BLaER1 (cell line): ENCODE measurements at regions not wholly inside any gene's neighbourhood (a gene's known extent, or its start where the extent isn't known, plus 50 kb on each side); places are given as distances from the start of the nearest gene placed in this dataset.

ENCODE experiments used
- H3K27ac ChIP-seq: shearing (Covaris generic); formaldehyde crosslinking; 2 replicates; pipeline ENCODE4 v1.8.1; 2022
- H3K27me3 ChIP-seq: shearing (Covaris generic); formaldehyde crosslinking; 2 replicates; pipeline ENCODE4 v1.8.1; 2022
- H3K36me3 ChIP-seq: shearing (Covaris generic); formaldehyde crosslinking; 2 replicates; pipeline ENCODE4 v1.8.1; 2022
- H3K4me1 ChIP-seq: shearing (Covaris generic); formaldehyde crosslinking; 2 replicates; pipeline ENCODE4 v1.8.1; 2022
- H3K4me2 ChIP-seq: shearing (Covaris generic); formaldehyde crosslinking; 2 replicates; pipeline ENCODE4 v1.8.1; 2022
- H3K4me3 ChIP-seq: shearing (Covaris generic); formaldehyde crosslinking; 2 replicates; pipeline ENCODE4 v1.8.1; 2022
- H3K9ac ChIP-seq: shearing (Covaris generic); formaldehyde crosslinking; 2 replicates; pipeline ENCODE4 v1.8.1; 2022
- H3K9me3 ChIP-seq: shearing (Covaris generic); formaldehyde crosslinking; 2 replicates; pipeline ENCODE4 v1.8.1; 2022
- H4K20me1 ChIP-seq: shearing (Covaris generic); formaldehyde crosslinking; 2 replicates; pipeline ENCODE4 v1.8.1; 2022
- Cebpa-rat ChIP-seq: shearing (Covaris generic); IDR thresholded peaks from 2 replicates; pipeline ENCODE4 v1.8.1; 2022

GRCh38 chr2:163182764-163183354 is 344.3 kb upstream of the KCNH7 start:
- no peak overlapping the region for H3K9ac ChIP-seq

GRCh38 chr2:163177592-163177991 is 339.0 kb upstream of the KCNH7 start:
- H3K4me2 ChIP-seq: no peak overlapping the region
- no peak for TF ChIP-seq Cebpa-rat

More at GRCh38 chr2:163182764-163183354, 344.3 kb upstream of the KCNH7 start:
- H3K36me3 ChIP-seq: no peaks in the 10 kb centered on the region
- TF ChIP-seq Cebpa-rat: no peak
- no peaks in the 10 kb centered on the region for H3K9me3 ChIP-seq
- no peak overlapping the region for H3K4me3 ChIP-seq
- H3K4me2 ChIP-seq: no peak overlapping the region
- H3K27me3 ChIP-seq: no peaks in the 10 kb centered on the region
- H4K20me1 ChIP-seq: no peaks in the 10 kb centered on the region
- H3K4me1 ChIP-seq: no peaks in the 10 kb centered on the region
- no peak overlapping the region for H3K27ac ChIP-seq

GRCh38 chr2:163175294-163175693 is 336.7 kb upstream of the KCNH7 start:
- Histone ChIP-seq H3K9me3 (no peaks in the 10 kb centered on the region), H4K20me1 (no peaks in the 10 kb centered on the region), H3K4me1 (no peaks in the 10 kb centered on the region), H3K36me3 (no peaks in the 10 kb centered on the region), H3K4me3 (no peak overlapping the region), H3K4me2 (no peak overlapping the region), H3K9ac (no peak overlapping the region), H3K27me3 (no peaks in the 10 kb centered on the region), H3K27ac (no peak overlapping the region)
- TF ChIP-seq Cebpa-rat: no peak

More at GRCh38 chr2:163177592-163177991, 339.0 kb upstream of the KCNH7 start:
- no peaks in the 10 kb centered on the region for H4K20me1 ChIP-seq
- no peaks in the 10 kb centered on the region for H3K9me3 ChIP-seq
- H3K36me3 ChIP-seq: no peaks in the 10 kb centered on the region
- H3K9ac ChIP-seq: no peak overlapping the region
- H3K4me1 ChIP-seq: no peaks in the 10 kb centered on the region
- no peak overlapping the region for H3K27ac ChIP-seq
- no peak overlapping the region for H3K4me3 ChIP-seq
- no peaks in the 10 kb centered on the region for H3K27me3 ChIP-seq

- H3K36me3 ChIP-seq: no peaks in the 10 kb centered on the region
- no peak for TF ChIP-seq Cebpa-rat
- no peak overlapping the region for H3K27ac ChIP-seq
- H3K4me2 ChIP-seq: no peak overlapping the region
- no peaks in the 10 kb centered on the region for H4K20me1 ChIP-seq
- no peaks in the 10 kb centered on the region for H3K9me3 ChIP-seq
- no peaks in the 10 kb centered on the region for H3K27me3 ChIP-seq
- no peak overlapping the region for H3K4me3 ChIP-seq
- no peak overlapping the region for H3K9ac ChIP-seq
- H3K4me1 ChIP-seq: no peaks in the 10 kb centered on the region
Measured at GRCh38 chr2:163173591-163173990, 335.0 kb upstream of the KCNH7 start.

GRCh38 chr2:163171786-163172530 is 333.4 kb upstream of the KCNH7 start:
- Histone ChIP-seq H3K9me3 (no peaks in the 10 kb centered on the region), H3K4me2 (no peak overlapping the region), H3K36me3 (no peaks in the 10 kb centered on the region), H3K27ac (no peak overlapping the region), H4K20me1 (no peaks in the 10 kb centered on the region), H3K4me1 (no peaks in the 10 kb centered on the region), H3K4me3 (no peak overlapping the region), H3K27me3 (no peaks in the 10 kb centered on the region), H3K9ac (no peak overlapping the region)
- no peak for TF ChIP-seq Cebpa-rat

GRCh38 chr2:163157891-163158496 is 319.4 kb upstream of the KCNH7 start:
- no peaks in the 10 kb centered on the region for H3K4me1 ChIP-seq
- H3K4me3 ChIP-seq: no peak overlapping the region
- H4K20me1 ChIP-seq: no peaks in the 10 kb centered on the region
- no peak overlapping the region for H3K4me2 ChIP-seq
- H3K9me3 ChIP-seq: no peaks in the 10 kb centered on the region
- no peak overlapping the region for H3K9ac ChIP-seq
- H3K36me3 ChIP-seq: no peaks in the 10 kb centered on the region
- H3K27ac ChIP-seq: no peak overlapping the region
- H3K27me3 ChIP-seq: no peaks in the 10 kb centered on the region
- TF ChIP-seq Cebpa-rat: no peak

- no peak overlapping the region for H3K4me2 ChIP-seq
- no peaks in the 10 kb centered on the region for H3K9me3 ChIP-seq
- no peaks in the 10 kb centered on the region for H3K27me3 ChIP-seq
- H3K4me3 ChIP-seq: no peak overlapping the region
- no peak overlapping the region for H3K9ac ChIP-seq
- no peak for TF ChIP-seq Cebpa-rat
- H3K4me1 ChIP-seq: no peaks in the 10 kb centered on the region
- H3K36me3 ChIP-seq: no peaks in the 10 kb centered on the region
- H3K27ac ChIP-seq: no peak overlapping the region
- no peaks in the 10 kb centered on the region for H4K20me1 ChIP-seq
Measured at GRCh38 chr2:163157411-163157810, 318.8 kb upstream of the KCNH7 start.

- TF ChIP-seq Cebpa-rat: no peak
- H3K9ac ChIP-seq: no peak overlapping the region
- no peaks in the 10 kb centered on the region for H3K4me1 ChIP-seq
- H3K9me3 ChIP-seq: no peaks in the 10 kb centered on the region
- no peak overlapping the region for H3K4me3 ChIP-seq
- H3K36me3 ChIP-seq: no peaks in the 10 kb centered on the region
- no peak overlapping the region for H3K4me2 ChIP-seq
- H3K27me3 ChIP-seq: no peaks in the 10 kb centered on the region
- H3K27ac ChIP-seq: no peak overlapping the region
- no peaks in the 10 kb centered on the region for H4K20me1 ChIP-seq
Measured at GRCh38 chr2:163155925-163156324, 317.4 kb upstream of the KCNH7 start.

- Histone ChIP-seq H3K9me3 (no peaks in the 10 kb centered on the region), H3K27me3 (no peaks in the 10 kb centered on the region), H3K4me3 (no peak overlapping the region), H3K36me3 (no peaks in the 10 kb centered on the region), H3K9ac (no peak overlapping the region), H3K4me2 (no peak overlapping the region), H3K4me1 (no peaks in the 10 kb centered on the region), H3K27ac (no peak overlapping the region), H4K20me1 (no peaks in the 10 kb centered on the region)
- no peak for TF ChIP-seq Cebpa-rat
Measured at GRCh38 chr2:163155279-163155883, 316.8 kb upstream of the KCNH7 start.

GRCh38 chr2:163142618-163143017 is 304.1 kb upstream of the KCNH7 start:
- TF ChIP-seq Cebpa-rat: no peak
- no peaks in the 10 kb centered on the region for H3K27me3 ChIP-seq
- H3K9me3 ChIP-seq: peaks cover 14% of the 10 kb centered on the region
- no peak overlapping the region for H3K4me2 ChIP-seq
- H3K4me1 ChIP-seq: no peaks in the 10 kb centered on the region
- H3K4me3 ChIP-seq: no peak overlapping the region
- no peaks in the 10 kb centered on the region for H3K36me3 ChIP-seq
- no peaks in the 10 kb centered on the region for H4K20me1 ChIP-seq
- no peak overlapping the region for H3K9ac ChIP-seq
- no peak overlapping the region for H3K27ac ChIP-seq
